WTC11 (cell line): ENCODE measurements at regions not wholly inside any gene's neighbourhood (a gene's known extent, or its start where the extent isn't known, plus 50 kb on each side); places are given as distances from the start of the nearest gene placed in this dataset.
"Not testable (repeated sequence)": the region's sequence is repeated elsewhere in the genome, so short reads cannot be mapped to it uniquely, and the experiment has no call there.

Source experiments
- ATAC-seq: fragments of 200-7000 bp; cut with Tn5 transposase; 2 replicates; pipeline ENCODE4 v1.10.0; 2021; ENCODE audit warnings: mild to moderate bottlenecking, moderate library complexity
- CTCF ChIA-PET: fragments of 300-600 bp; sonication (Branson Sonifier 250); formaldehyde crosslinking; loops from one replicate; lab custom pipeline; 2021; ENCODE audit warnings: antibody characterized with exemption; lab: Charles Lee
- POLR2A ChIA-PET: fragments of 350-600 bp; sonication (Branson Sonifier 250); formaldehyde crosslinking; loops from one replicate; lab custom pipeline; 2021; ENCODE audit warnings: antibody characterized with exemption; lab: Charles Lee
- DNase-seq: peaks from one replicate; pipeline ENCODE4 v3.0.0; 2021; ENCODE audit warnings: low spot score
- H3K27ac Mint-ChIP-seq: 2 replicates; pipeline ENCODE4 v1.8.0; 2021; ENCODE audit warnings: mixed read lengths
- H3K27me3 Mint-ChIP-seq: 2 replicates; pipeline ENCODE4 v1.8.0; 2021; ENCODE audit warnings: low read depth, mild to moderate bottlenecking, moderate library complexity, mixed read lengths
- H3K36me3 Mint-ChIP-seq: 2 replicates; pipeline ENCODE4 v1.8.0; 2021; ENCODE audit warnings: mixed read lengths
- H3K4me1 Mint-ChIP-seq: 2 replicates; pipeline ENCODE4 v1.8.0; 2022; ENCODE audit warnings: mixed read lengths
- H3K4me3 Mint-ChIP-seq: 2 replicates; pipeline ENCODE4 v1.8.0; 2021; ENCODE audit warnings: mild to moderate bottlenecking, moderate library complexity, mixed read lengths
- H3K9me3 Mint-ChIP-seq: 2 replicates; pipeline ENCODE4 v1.8.0; 2021; ENCODE audit warnings: mixed read lengths
- CREM ChIP-seq: sonication (generic); formaldehyde crosslinking; IDR thresholded peaks from 2 replicates; pipeline ENCODE4 v1.8.1; 2022; ENCODE audit warnings: mild to moderate bottlenecking, missing genetic modification reagents, moderate library complexity
- FOXK1 ChIP-seq: sonication (generic); formaldehyde crosslinking; IDR thresholded peaks from 2 replicates; pipeline ENCODE4 v1.8.0; 2022; ENCODE audit warnings: mild to moderate bottlenecking, moderate library complexity, missing genetic modification reagents
- FOXP1 ChIP-seq: sonication (generic); formaldehyde crosslinking; IDR thresholded peaks from 2 replicates; pipeline ENCODE4 v1.8.0; 2022; ENCODE audit warnings: missing genetic modification reagents, mild to moderate bottlenecking, moderate library complexity, borderline replicate concordance
- HMGA2 ChIP-seq: fragments of 250-450 bp; sonication (Bioruptor Pico); IDR thresholded peaks from 2 replicates; pipeline ENCODE4 v1.4.0; 2021; ENCODE audit warnings: mild to moderate bottlenecking, moderate library complexity
- MYBL2 ChIP-seq: sonication (generic); formaldehyde crosslinking; IDR thresholded peaks from 2 replicates; pipeline ENCODE4 v1.8.1; 2023; ENCODE audit warnings: mild to moderate bottlenecking, moderate library complexity, missing genetic modification reagents
- SP1 ChIP-seq: sonication (generic); formaldehyde crosslinking; conservative IDR thresholded peaks from 2 replicates; pipeline ENCODE4 v1.8.1; 2022; ENCODE audit warnings: missing genetic modification reagents
- ZBTB43 ChIP-seq: sonication (generic); formaldehyde crosslinking; IDR thresholded peaks from 2 replicates; pipeline ENCODE4 v1.8.1; 2023; ENCODE audit warnings: mild to moderate bottlenecking, missing genetic modification reagents
- TF ChIP-seq, protein P1 (sequence below): sonication (generic); formaldehyde crosslinking; IDR thresholded peaks from 2 replicates; pipeline ENCODE4 v1.8.1; 2023; ENCODE audit warnings: mild to moderate bottlenecking, moderate library complexity, missing genetic modification reagents
- TF ChIP-seq, protein P2 (sequence below): sonication (generic); formaldehyde crosslinking; IDR thresholded peaks from 2 replicates; pipeline ENCODE4 v1.8.0; 2022; ENCODE audit warnings: mild to moderate bottlenecking, missing genetic modification reagents

DNA sequence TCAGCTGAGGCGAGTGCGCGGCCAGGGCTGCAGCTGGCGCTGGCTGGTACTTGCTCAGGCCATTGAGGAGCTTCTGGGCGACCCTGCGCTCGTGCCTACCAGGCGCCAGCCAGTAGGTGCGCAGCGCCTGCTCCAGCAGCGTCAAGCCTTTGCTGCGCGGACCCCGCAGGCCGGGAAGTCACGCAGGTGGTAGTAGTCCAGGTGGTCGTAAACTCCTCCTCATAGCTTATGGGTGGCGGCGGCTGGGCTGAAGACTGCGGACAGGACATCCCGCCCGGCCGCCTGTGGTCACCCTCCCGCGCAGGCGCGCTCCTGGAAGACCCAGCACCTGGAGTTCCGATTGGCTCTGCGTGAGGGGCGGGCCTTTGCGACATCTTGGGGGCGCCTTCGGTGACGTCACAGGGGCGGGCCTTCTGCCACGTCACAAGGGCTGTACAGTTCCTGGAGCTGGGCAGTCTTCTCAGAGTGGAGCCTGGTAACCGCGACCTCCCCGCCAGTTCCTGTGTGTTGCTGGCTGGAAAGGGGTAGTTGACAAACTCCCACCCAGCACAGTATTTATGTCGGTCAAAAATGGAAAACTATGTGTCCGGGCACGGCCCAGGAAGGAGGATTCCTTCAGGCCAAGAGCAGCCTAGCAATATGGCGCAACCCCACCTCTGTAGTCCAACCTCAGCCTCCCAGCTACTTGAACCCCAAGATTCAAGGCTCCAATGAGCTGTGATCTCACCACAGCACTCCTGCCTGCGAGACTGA lies 102.2 kb upstream of the VKORC1L1 start:
- ChIA-PET POLR2A (interaction anchor here (0.7 kb wide), 1 partner anchor 19 kb away, joined by 5 read pairs; no protein-coding TSS in a partner anchor), CTCF (interaction anchor here (0.8 kb wide), 1 partner anchor 19 kb away, joined by 3 read pairs; no protein-coding TSS in a partner anchor)
- not testable (repeated sequence) for H3K27me3 Mint-ChIP-seq, H3K9me3 Mint-ChIP-seq, H3K36me3 Mint-ChIP-seq, H3K4me1 Mint-ChIP-seq
- ATAC-seq, result peak; percentile 98
- TF ChIP-seq SP1 (CRISPR knock-in tag) (peak; percentile 69), FOXK1 (CRISPR knock-in tag) (0 out of 2 replicates have a peak, but pooled peaks have one; percentile 25), FOXP1 (CRISPR knock-in tag) (peak; percentile 61; the same call in 1 of the 2 replicates), CREM (CRISPR knock-in tag) (peak; percentile 90; the same call in 1 of the 2 replicates), ZBTB43 (CRISPR knock-in tag) (0 out of 2 replicates have a peak, but pooled peaks have one; percentile 51), MYBL2 (CRISPR knock-in tag) (0 out of 2 replicates have a peak, but pooled peaks have one; percentile 32)
- TF ChIP-seq, protein P1, sequence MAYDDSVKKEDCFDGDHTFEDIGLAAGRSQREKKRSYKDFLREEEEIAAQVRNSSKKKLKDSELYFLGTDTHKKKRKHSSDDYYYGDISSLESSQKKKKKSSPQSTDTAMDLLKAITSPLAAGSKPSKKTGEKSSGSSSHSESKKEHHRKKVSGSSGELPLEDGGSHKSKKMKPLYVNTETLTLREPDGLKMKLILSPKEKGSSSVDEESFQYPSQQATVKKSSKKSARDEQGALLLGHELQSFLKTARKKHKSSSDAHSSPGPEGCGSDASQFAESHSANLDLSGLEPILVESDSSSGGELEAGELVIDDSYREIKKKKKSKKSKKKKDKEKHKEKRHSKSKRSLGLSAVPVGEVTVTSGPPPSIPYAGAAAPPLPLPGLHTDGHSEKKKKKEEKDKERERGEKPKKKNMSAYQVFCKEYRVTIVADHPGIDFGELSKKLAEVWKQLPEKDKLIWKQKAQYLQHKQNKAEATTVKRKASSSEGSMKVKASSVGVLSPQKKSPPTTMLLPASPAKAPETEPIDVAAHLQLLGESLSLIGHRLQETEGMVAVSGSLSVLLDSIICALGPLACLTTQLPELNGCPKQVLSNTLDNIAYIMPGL (CRISPR knock-in tag), result 0 out of 2 replicates have a peak, but pooled peaks have one; percentile 30
- TF ChIP-seq, protein P2, sequence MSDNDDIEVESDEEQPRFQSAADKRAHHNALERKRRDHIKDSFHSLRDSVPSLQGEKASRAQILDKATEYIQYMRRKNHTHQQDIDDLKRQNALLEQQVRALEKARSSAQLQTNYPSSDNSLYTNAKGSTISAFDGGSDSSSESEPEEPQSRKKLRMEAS (CRISPR knock-in tag), result peak; percentile 38; the same call in 1 of the 2 replicates
- H3K27ac Mint-ChIP-seq, result peak overlapping the region; percentile 64
- peak; percentile 94 for DNase-seq
- H3K4me3 Mint-ChIP-seq, result peak overlapping the region; percentile 82

DNA sequence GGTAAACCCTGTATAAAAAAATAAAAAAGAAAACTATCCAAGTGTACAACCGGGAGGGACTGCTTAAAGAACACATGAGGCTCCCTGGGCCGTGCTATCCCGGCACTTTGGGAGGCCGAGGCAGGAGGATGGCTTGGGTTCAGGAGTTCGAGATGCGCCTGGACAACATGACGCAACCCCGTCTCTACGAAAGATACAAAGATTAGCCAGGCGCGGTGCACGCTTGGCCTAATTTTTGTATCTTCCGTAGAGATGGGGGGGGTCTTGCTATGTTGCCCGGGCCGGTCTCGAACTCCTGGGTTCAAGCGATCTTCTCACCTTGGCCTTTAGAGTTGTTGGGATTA lies 101.7 kb upstream of the VKORC1L1 start:
- not testable (repeated sequence) for ATAC-seq

GRCh38 chr7:65776677-65777076 lies 96.2 kb upstream of the VKORC1L1 start:
- H3K27ac Mint-ChIP-seq, H3K9me3 Mint-ChIP-seq, H3K4me1 Mint-ChIP-seq, POLR2A ChIA-PET, CTCF ChIA-PET, ATAC-seq, H3K4me3 Mint-ChIP-seq, H3K36me3 Mint-ChIP-seq, H3K27me3 Mint-ChIP-seq, DNase-seq: not testable (repeated sequence)

More for the DNA sequence above, 101.7 kb upstream of the VKORC1L1 start:
- Mint-ChIP-seq H3K4me3 (peak overlapping the region; percentile 82), H3K27ac (peak overlapping the region; percentile 64)
- POLR2A ChIA-PET, CTCF ChIA-PET, H3K36me3 Mint-ChIP-seq, H3K27me3 Mint-ChIP-seq, H3K4me1 Mint-ChIP-seq, H3K9me3 Mint-ChIP-seq, DNase-seq: not testable (repeated sequence)

GRCh38 chr7:65789943-65790342 lies 82.9 kb upstream of the VKORC1L1 start:
- DNase-seq, ATAC-seq, H3K27ac Mint-ChIP-seq, POLR2A ChIA-PET, H3K36me3 Mint-ChIP-seq, H3K4me3 Mint-ChIP-seq, H3K4me1 Mint-ChIP-seq, H3K9me3 Mint-ChIP-seq, H3K27me3 Mint-ChIP-seq, CTCF ChIA-PET: not testable (repeated sequence)

GRCh38 chr7:65791788-65792187 lies 81.1 kb upstream of the VKORC1L1 start:
- H3K4me3 Mint-ChIP-seq, H3K27ac Mint-ChIP-seq, ATAC-seq, DNase-seq, H3K9me3 Mint-ChIP-seq, POLR2A ChIA-PET, CTCF ChIA-PET, H3K4me1 Mint-ChIP-seq, H3K36me3 Mint-ChIP-seq, H3K27me3 Mint-ChIP-seq: not testable (repeated sequence)

DNA sequence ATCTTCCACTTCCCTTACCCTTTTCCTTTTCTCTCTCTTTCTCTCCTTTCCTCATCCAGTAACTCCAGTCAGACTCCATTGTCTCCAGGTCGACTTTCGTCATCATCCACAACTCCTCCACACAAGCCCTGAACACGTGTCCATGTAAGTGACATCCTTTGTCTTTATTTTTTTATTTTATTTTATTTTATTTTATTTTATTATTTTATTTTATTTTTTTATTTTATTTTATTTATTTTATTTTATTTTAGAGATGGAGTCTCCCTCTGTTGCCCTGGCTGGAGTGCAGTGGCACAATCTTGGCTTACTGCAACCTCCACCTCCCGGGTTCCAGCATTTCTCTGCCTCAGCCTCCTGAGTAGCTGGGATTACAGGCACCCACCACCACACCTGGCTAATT lies 80.1 kb upstream of the VKORC1L1 start:
- H3K36me3 Mint-ChIP-seq, H3K4me1 Mint-ChIP-seq, POLR2A ChIA-PET, CTCF ChIA-PET, ATAC-seq, DNase-seq, H3K27ac Mint-ChIP-seq, H3K27me3 Mint-ChIP-seq, H3K4me3 Mint-ChIP-seq, H3K9me3 Mint-ChIP-seq: not testable (repeated sequence)
- peak; percentile 99 for TF ChIP-seq HMGA2 (CRISPR knock-in tag)

GRCh38 chr7:65794671-65795391 lies 78.0 kb upstream of the VKORC1L1 start:
- H3K27me3 Mint-ChIP-seq, H3K4me1 Mint-ChIP-seq, POLR2A ChIA-PET, H3K4me3 Mint-ChIP-seq, H3K9me3 Mint-ChIP-seq, H3K36me3 Mint-ChIP-seq: not testable (repeated sequence)
- ATAC-seq (peak; percentile 95), DNase-seq (peak; percentile 15)
- H3K27ac Mint-ChIP-seq, result peak overlapping the region; percentile 2
- CTCF ChIA-PET, result interaction anchor here (1.0 kb wide), 2 partner anchors 10 to 45 kb away, joined by 3 read pairs; no protein-coding TSS in a partner anchor

DNA sequence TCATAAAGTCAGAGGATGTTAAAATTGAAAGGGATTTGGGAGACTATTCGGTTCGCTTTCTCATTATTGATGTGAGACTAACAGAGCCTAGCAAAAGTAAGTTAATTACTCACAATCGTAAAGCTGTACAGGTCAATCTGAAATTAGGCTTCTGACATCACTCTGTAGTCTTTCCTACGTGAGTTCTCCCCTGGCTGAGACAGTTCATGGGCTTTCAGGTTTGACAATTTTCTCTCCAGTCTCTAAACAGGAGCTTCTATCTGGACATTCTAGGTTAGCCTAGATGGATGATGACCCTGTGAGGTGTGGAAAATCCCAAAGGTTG lies 77.5 kb upstream of the VKORC1L1 start:
- CTCF ChIA-PET, ATAC-seq, DNase-seq, H3K9me3 Mint-ChIP-seq, H3K4me3 Mint-ChIP-seq, H3K36me3 Mint-ChIP-seq, POLR2A ChIA-PET, H3K27ac Mint-ChIP-seq, H3K27me3 Mint-ChIP-seq, H3K4me1 Mint-ChIP-seq: not testable (repeated sequence)
